ENCODE measurements at regions not wholly inside any gene's neighbourhood (a gene's known extent, or its start where the extent isn't known, plus 50 kb on each side); places are given as distances from the start of the nearest gene placed in this dataset.

DNA sequence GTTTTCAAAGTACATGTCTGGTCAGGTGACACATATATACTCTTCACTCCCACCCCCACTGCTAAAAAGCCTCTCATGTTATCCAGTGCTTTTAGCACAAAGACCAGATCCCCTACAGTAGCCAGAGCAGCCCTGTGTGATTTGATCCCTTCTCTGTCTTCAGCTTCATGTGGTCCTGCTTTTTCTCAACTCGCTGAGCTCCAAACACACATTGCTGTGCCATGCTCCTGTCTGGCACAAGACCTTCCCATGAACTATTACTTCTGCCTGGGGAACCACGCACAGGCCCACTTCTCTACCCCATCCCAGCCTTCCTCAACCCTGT, 127.1 kb downstream of the RASSF10 start (continued):
- TF ChIP-seq, protein P1, sequence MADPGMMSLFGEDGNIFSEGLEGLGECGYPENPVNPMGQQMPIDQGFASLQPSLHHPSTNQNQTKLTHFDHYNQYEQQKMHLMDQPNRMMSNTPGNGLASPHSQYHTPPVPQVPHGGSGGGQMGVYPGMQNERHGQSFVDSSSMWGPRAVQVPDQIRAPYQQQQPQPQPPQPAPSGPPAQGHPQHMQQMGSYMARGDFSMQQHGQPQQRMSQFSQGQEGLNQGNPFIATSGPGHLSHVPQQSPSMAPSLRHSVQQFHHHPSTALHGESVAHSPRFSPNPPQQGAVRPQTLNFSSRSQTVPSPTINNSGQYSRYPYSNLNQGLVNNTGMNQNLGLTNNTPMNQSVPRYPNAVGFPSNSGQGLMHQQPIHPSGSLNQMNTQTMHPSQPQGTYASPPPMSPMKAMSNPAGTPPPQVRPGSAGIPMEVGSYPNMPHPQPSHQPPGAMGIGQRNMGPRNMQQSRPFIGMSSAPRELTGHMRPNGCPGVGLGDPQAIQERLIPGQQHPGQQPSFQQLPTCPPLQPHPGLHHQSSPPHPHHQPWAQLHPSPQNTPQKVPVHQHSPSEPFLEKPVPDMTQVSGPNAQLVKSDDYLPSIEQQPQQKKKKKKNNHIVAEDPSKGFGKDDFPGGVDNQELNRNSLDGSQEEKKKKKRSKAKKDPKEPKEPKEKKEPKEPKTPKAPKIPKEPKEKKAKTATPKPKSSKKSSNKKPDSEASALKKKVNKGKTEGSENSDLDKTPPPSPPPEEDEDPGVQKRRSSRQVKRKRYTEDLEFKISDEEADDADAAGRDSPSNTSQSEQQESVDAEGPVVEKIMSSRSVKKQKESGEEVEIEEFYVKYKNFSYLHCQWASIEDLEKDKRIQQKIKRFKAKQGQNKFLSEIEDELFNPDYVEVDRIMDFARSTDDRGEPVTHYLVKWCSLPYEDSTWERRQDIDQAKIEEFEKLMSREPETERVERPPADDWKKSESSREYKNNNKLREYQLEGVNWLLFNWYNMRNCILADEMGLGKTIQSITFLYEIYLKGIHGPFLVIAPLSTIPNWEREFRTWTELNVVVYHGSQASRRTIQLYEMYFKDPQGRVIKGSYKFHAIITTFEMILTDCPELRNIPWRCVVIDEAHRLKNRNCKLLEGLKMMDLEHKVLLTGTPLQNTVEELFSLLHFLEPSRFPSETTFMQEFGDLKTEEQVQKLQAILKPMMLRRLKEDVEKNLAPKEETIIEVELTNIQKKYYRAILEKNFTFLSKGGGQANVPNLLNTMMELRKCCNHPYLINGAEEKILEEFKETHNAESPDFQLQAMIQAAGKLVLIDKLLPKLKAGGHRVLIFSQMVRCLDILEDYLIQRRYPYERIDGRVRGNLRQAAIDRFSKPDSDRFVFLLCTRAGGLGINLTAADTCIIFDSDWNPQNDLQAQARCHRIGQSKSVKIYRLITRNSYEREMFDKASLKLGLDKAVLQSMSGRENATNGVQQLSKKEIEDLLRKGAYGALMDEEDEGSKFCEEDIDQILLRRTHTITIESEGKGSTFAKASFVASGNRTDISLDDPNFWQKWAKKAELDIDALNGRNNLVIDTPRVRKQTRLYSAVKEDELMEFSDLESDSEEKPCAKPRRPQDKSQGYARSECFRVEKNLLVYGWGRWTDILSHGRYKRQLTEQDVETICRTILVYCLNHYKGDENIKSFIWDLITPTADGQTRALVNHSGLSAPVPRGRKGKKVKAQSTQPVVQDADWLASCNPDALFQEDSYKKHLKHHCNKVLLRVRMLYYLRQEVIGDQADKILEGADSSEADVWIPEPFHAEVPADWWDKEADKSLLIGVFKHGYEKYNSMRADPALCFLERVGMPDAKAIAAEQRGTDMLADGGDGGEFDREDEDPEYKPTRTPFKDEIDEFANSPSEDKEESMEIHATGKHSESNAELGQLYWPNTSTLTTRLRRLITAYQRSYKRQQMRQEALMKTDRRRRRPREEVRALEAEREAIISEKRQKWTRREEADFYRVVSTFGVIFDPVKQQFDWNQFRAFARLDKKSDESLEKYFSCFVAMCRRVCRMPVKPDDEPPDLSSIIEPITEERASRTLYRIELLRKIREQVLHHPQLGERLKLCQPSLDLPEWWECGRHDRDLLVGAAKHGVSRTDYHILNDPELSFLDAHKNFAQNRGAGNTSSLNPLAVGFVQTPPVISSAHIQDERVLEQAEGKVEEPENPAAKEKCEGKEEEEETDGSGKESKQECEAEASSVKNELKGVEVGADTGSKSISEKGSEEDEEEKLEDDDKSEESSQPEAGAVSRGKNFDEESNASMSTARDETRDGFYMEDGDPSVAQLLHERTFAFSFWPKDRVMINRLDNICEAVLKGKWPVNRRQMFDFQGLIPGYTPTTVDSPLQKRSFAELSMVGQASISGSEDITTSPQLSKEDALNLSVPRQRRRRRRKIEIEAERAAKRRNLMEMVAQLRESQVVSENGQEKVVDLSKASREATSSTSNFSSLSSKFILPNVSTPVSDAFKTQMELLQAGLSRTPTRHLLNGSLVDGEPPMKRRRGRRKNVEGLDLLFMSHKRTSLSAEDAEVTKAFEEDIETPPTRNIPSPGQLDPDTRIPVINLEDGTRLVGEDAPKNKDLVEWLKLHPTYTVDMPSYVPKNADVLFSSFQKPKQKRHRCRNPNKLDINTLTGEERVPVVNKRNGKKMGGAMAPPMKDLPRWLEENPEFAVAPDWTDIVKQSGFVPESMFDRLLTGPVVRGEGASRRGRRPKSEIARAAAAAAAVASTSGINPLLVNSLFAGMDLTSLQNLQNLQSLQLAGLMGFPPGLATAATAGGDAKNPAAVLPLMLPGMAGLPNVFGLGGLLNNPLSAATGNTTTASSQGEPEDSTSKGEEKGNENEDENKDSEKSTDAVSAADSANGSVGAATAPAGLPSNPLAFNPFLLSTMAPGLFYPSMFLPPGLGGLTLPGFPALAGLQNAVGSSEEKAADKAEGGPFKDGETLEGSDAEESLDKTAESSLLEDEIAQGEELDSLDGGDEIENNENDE (IDR thresholded peaks at IDR 0.05; ENCODE audit: insufficient replicate concordance, low read length): no peak
- TF ChIP-seq POU5F1 (IDR thresholded peaks at IDR 0.05; ENCODE audit: low read depth, low read length): no peak
- TF ChIP-seq EZH2 (IDR thresholded peaks at IDR 0.05; ENCODE audit: low read depth, low read length, severe bottlenecking): no peak
- TF ChIP-seq, protein P2, sequence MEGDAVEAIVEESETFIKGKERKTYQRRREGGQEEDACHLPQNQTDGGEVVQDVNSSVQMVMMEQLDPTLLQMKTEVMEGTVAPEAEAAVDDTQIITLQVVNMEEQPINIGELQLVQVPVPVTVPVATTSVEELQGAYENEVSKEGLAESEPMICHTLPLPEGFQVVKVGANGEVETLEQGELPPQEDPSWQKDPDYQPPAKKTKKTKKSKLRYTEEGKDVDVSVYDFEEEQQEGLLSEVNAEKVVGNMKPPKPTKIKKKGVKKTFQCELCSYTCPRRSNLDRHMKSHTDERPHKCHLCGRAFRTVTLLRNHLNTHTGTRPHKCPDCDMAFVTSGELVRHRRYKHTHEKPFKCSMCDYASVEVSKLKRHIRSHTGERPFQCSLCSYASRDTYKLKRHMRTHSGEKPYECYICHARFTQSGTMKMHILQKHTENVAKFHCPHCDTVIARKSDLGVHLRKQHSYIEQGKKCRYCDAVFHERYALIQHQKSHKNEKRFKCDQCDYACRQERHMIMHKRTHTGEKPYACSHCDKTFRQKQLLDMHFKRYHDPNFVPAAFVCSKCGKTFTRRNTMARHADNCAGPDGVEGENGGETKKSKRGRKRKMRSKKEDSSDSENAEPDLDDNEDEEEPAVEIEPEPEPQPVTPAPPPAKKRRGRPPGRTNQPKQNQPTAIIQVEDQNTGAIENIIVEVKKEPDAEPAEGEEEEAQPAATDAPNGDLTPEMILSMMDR (IDR thresholded peaks at IDR 0.05; ENCODE audit: control extremely low read depth in 1 of 3, insufficient read depth in 1 of 3, low read depth in 1 of 3, low read length in 3 of 3): no peak
- no peak for TF ChIP-seq CTBP2 (IDR thresholded peaks at IDR 0.05; ENCODE audit: borderline replicate concordance, insufficient read depth, insufficient read length, low read length)
